Endothelial cell of umbilical vein (primary cell): ENCODE measurements at regions not wholly inside any gene's neighbourhood (a gene's known extent, or its start where the extent isn't known, plus 50 kb on each side); places are given as distances from the start of the nearest gene placed in this dataset.

Source experiments
- CTCF ChIP-seq, 2 donors: IDR thresholded peaks; 1 replicate in 1 of 2; 2 replicates in 1 of 2; pipeline ENCODE4 v1.5.1; 2011; ENCODE audit warnings: low read length in 2 of 2, mild to moderate bottlenecking in 2 of 2, moderate library complexity in 2 of 2, control low read depth in 1 of 2, inconsistent platforms in 1 of 2, low read depth in 1 of 2; ENCODE audit not compliant: insufficient read depth in 1 of 2; ENCODE audit errors: extremely low read depth in 1 of 2
- POLR2A ChIP-seq: IDR thresholded peaks from 2 replicates; pipeline ENCODE4 v1.6.1; 2012; ENCODE audit warnings: low read depth, mild to moderate bottlenecking, control low read depth, low read length
- POLR2AphosphoS5 ChIP-seq: IDR thresholded peaks from 2 replicates; pipeline ENCODE4 v1.6.1; 2012; ENCODE audit warnings: low read depth, mild to moderate bottlenecking, control low read depth, low read length, moderate library complexity; ENCODE audit not compliant: insufficient read depth

DNA sequence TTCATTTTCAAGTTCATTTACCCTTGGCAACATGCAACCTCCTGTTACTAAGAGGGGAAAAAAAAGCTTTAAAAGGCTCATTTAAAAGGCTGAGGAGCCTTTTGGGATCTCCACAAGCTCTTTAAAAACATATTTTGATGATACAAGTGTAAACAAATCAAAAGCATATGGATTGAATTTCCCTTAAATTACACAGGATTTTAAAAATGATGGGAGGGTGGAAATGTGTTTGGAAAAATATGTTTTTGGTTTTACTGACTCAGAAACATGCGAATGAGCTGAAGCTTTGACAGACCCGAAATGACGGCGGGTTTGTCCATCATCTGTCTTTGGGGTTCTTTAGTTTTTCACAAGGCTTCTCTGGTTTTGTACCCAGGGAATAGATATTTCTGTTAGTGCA, 180.6 kb upstream of the CCDC68 start:
- TF ChIP-seq CTCF (IDR thresholded peaks at IDR 0.05; ENCODE audit: extremely low read depth in 1 of 2, insufficient read depth in 1 of 2, low read depth in 1 of 2, low read length in 2 of 2) (no peak), POLR2AphosphoS5 (no peak), POLR2A (no peak)
